ENCODE measurements at regions not wholly inside any gene's neighbourhood (a gene's known extent, or its start where the extent isn't known, plus 50 kb on each side); places are given as distances from the start of the nearest gene placed in this dataset.

DNA sequence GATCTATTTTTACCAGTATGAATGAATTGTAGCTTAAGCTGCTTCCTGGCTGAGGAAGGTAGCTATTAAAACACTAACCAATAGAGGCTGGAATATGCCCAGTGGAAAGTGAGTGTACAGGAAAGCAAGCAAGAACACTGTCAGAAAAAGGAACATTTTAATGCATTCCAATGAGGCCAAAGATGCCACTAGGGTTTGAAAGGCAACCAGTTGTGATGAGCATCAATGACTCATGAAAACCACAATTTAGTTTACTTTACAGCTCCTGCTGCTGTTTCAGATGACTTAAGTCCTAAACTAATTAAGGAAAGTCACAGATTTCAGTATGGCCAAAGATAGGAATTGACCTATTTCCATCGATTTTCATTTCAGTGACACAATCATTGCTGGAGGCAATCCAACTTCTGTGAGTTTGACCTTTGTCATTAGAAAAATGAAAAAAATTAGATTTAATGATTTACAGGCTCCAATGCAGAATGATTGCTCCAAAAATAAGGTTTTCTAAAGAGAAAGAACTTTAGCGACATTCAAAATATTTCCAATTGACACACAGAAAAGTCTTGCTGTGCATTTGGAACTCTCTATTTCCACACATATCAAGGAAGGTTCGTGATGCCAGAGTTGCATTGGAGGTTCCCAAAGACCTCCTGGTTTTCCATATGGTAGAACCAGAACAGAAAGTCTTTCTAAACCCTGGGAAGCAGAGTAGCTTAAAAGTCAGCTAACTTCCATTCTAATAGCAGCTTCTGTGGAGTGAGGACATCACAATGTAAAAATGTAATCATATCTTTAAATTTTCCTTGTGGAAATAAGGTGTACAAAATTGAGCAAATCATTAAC, 103.0 kb downstream of the SUCNR1 start:
- ATAC-seq: peak in 2 of 4 donors; percentile 50 to 52
- H3K36me3 ChIP-seq: no peaks in the 10 kb centered on the region
- 39 to 53% methylated on average over 3 of the region's 3 CpGs for WGBS, 2 donors
- DNase-seq: no peak
- H3K9me3 ChIP-seq: no peaks in the 10 kb centered on the region
- intact Hi-C loops (cut with DNase I): no loop called here
- no peak for FAIRE-seq
- H3K4me3 ChIP-seq: no peak overlapping the region
- H3K27ac ChIP-seq: no peak overlapping the region
- peaks cover 0 to 11% (median 2%) of the 10 kb centered on the region in 3 donors for H3K4me1 ChIP-seq
- TF ChIP-seq, protein P1, sequence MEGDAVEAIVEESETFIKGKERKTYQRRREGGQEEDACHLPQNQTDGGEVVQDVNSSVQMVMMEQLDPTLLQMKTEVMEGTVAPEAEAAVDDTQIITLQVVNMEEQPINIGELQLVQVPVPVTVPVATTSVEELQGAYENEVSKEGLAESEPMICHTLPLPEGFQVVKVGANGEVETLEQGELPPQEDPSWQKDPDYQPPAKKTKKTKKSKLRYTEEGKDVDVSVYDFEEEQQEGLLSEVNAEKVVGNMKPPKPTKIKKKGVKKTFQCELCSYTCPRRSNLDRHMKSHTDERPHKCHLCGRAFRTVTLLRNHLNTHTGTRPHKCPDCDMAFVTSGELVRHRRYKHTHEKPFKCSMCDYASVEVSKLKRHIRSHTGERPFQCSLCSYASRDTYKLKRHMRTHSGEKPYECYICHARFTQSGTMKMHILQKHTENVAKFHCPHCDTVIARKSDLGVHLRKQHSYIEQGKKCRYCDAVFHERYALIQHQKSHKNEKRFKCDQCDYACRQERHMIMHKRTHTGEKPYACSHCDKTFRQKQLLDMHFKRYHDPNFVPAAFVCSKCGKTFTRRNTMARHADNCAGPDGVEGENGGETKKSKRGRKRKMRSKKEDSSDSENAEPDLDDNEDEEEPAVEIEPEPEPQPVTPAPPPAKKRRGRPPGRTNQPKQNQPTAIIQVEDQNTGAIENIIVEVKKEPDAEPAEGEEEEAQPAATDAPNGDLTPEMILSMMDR (IDR thresholded peaks at IDR 0.05): no peak
- H3K27me3 ChIP-seq: no peaks in the 10 kb centered on the region

DNA sequence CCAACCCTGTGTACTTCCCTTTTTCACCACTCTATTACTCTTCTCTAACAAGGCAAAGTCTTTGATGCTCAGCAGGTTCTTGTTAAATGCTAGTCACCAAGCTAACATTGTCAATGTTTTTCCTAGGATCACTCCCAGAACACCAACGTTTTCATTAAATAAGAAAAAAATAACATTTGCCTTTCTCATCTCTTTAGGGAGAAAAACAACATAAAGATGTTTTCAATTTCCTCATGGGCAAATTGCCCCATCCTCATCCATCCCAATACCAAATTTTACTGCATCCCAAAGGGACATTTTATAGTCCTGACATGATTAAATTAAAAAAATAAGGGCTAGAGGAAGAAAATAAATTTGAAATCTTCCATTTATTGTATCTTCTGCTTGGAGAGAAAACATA, 106.5 kb downstream of the SUCNR1 start:
- no peak overlapping the region for H3K27ac ChIP-seq
- H3K27me3 ChIP-seq: no peaks in the 10 kb centered on the region
- 1 to 13% methylated on average over 1 of the region's 1 CpG for WGBS, 2 donors
- no peaks in the 10 kb centered on the region for H3K9me3 ChIP-seq
- intact Hi-C loops (cut with DNase I): no loop called here
- TF ChIP-seq, protein P1 (IDR thresholded peaks at IDR 0.05): no peak
- peaks cover 0 to 5% (median 0%) of the 10 kb centered on the region in 3 donors for H3K4me1 ChIP-seq
- FAIRE-seq (no peak), DNase-seq (no peak), ATAC-seq (no peak)
- H3K4me3 ChIP-seq: no peak overlapping the region
- H3K36me3 ChIP-seq: no peaks in the 10 kb centered on the region

DNA sequence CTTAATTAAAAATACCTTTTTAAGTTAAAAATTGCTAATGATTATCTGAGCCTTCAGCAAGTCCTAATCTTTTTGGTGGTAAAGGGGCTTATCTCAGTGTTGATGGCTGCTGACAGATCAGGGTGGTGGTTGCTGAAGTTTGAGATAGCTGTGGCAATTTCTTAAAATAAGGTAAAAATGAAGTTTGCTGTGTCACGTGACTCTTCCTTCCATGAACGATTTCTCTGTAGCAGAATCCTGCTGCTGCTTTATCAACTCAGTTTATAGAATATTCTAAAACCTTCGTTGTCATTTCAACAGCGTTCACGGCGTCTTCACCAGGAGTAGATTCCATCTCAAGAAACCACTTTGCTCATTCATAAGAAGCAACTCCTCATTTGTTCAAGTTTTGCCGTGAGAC, 110.1 kb downstream of the SUCNR1 start:
- DNase-seq (no peak), FAIRE-seq (no peak), ATAC-seq (no peak)
- Histone ChIP-seq H3K9me3 (no peaks in the 10 kb centered on the region), H3K27ac (no peak overlapping the region), H3K4me3 (no peak overlapping the region), H3K36me3 (no peaks in the 10 kb centered on the region), H3K27me3 (no peaks in the 10 kb centered on the region), H3K4me1 (no peaks in the 10 kb centered on the region)
- intact Hi-C loops (cut with DNase I): no loop called here
- TF ChIP-seq, protein P1 (IDR thresholded peaks at IDR 0.05): no peak
- WGBS, 2 donors: 82 to 88% methylated on average over 7 of the region's 7 CpGs

DNA sequence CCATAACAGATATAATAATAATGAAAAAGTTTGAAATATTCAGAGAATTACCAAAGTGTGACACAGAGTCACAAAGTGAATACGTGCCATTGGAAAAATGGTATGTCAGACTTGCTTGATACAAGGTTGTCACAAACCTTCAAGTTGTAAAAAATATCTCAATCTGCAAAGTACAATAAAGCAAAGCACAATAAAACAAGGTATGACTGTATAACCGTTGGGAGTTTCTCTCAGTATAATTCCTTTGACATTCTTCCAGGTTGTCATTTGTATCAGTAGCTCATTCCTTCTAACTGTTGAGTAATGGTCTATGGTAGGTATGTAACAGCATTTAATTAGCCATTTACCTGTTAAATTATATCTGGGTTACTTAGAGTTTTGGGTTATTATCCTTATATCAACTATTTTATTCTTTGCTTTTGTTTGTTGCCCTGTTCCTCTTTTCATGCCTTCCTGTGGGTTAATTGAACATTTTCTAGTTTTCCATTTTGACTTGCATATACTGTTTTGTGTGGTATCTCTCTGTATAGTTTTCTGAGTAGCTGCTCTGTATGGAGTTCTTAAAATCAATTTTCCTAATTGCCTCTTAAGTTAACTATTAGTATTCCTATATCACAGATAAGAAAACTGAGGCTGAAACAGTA, 112.5 kb downstream of the SUCNR1 start:
- no peak for DNase-seq
- TF ChIP-seq, protein P1 (IDR thresholded peaks at IDR 0.05): no peak
- H3K27me3 ChIP-seq: no peaks in the 10 kb centered on the region

DNA sequence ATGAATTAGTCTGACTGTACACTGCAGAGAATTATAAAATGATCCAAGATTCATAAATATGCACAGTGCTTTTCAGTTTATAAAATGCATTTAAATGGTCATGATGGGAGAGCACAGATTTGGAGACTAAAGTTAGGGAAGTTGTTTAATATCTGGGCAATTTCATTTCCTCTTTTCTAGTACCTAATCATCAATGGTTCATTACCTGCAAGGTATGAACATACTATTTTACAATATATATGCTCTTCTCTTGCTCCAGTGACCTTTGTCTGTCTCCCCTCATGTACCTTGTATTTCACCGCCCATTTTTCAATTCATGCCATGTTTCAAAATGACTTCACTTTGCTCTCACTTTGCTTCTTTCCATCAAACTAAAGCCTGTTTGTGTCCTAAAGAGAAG, 114.5 kb downstream of the SUCNR1 start:
- Histone ChIP-seq H3K27ac (no peak overlapping the region), H3K27me3 (no peaks in the 10 kb centered on the region), H3K4me1 (no peaks in the 10 kb centered on the region), H3K4me3 (no peak overlapping the region), H3K36me3 (no peaks in the 10 kb centered on the region), H3K9me3 (no peaks in the 10 kb centered on the region)
- ATAC-seq (no peak), DNase-seq (no peak), FAIRE-seq (no peak)
- intact Hi-C loops (cut with DNase I): no loop called here
- TF ChIP-seq, protein P1 (IDR thresholded peaks at IDR 0.05): no peak
- WGBS, 2 donors: 92 to 100% methylated on average over 1 of the region's 1 CpG

More for the DNA sequence above, 112.5 kb downstream of the SUCNR1 start:
- intact Hi-C loops (cut with DNase I): no loop called here
- no peak overlapping the region for H3K27ac ChIP-seq
- no peak for ATAC-seq
- no peak overlapping the region for H3K4me3 ChIP-seq
- 81 to 88% methylated on average over 2 of the region's 2 CpGs for WGBS, 2 donors
- no peaks in the 10 kb centered on the region for H3K4me1 ChIP-seq
- no peaks in the 10 kb centered on the region for H3K36me3 ChIP-seq
- FAIRE-seq: peak; percentile 47
- H3K9me3 ChIP-seq: no peaks in the 10 kb centered on the region
